ENCODE measurements at regions not wholly inside any gene's neighbourhood (a gene's known extent, or its start where the extent isn't known, plus 50 kb on each side); places are given as distances from the start of the nearest gene placed in this dataset.

- H3K9me3 ChIP-seq (ENCODE audit: low read depth, low read length, poor library complexity, severe bottlenecking) = no peaks in the 10 kb centered on the region
- no peak overlapping the region for H3K27ac ChIP-seq (ENCODE audit: low read depth, low read length, poor library complexity, severe bottlenecking)
- ChIA-PET POLR2A (ENCODE audit: low non-redundant PET) (no interaction called here), CTCF (no interaction called here)
- H3K27me3 ChIP-seq (replicated peaks; ENCODE audit: insufficient read depth, low read depth, low read length, poor library complexity) = no peaks in the 10 kb centered on the region
- intact Hi-C loops (cut with micrococcal nuclease; ENCODE audit: unreplicated experiment) = no loop called here
- H3K4me1 ChIP-seq (ENCODE audit: insufficient read depth, low read length, poor library complexity, severe bottlenecking) = peaks cover 27% of the 10 kb centered on the region
- H3K36me3 ChIP-seq (ENCODE audit: insufficient read depth, low read length, poor library complexity, severe bottlenecking) = no peaks in the 10 kb centered on the region
- no TSS peak for BruUV-seq (replicated peaks)
- DNase-seq (ENCODE audit: low spot score) = no peak
- no peak overlapping the region for H3K4me3 ChIP-seq (ENCODE audit: low read depth, low read length, poor library complexity, severe bottlenecking)
- no peak for TF ChIP-seq CTCF (conservative IDR thresholded peaks at IDR 0.05; ENCODE audit: low read depth, low read length)
- TF ChIP-seq EZH2 (IDR thresholded peaks at IDR 0.05; ENCODE audit: borderline replicate concordance, low read depth, low read length, poor library complexity, severe bottlenecking) = no peak
Observed at GRCh38 chr3:177830411-177830849, 633.1 kb upstream of the TBL1XR1 start.

- Histone ChIP-seq H3K36me3 (ENCODE audit: insufficient read depth, low read length, poor library complexity, severe bottlenecking) (no peaks in the 10 kb centered on the region), H3K4me3 (ENCODE audit: low read depth, low read length, poor library complexity, severe bottlenecking) (no peak overlapping the region), H3K27me3 (replicated peaks; ENCODE audit: insufficient read depth, low read depth, low read length, poor library complexity) (no peaks in the 10 kb centered on the region), H3K27ac (ENCODE audit: low read depth, low read length, poor library complexity, severe bottlenecking) (no peak overlapping the region), H3K9me3 (ENCODE audit: low read depth, low read length, poor library complexity, severe bottlenecking) (no peaks in the 10 kb centered on the region), H3K4me1 (ENCODE audit: insufficient read depth, low read length, poor library complexity, severe bottlenecking) (peaks cover 34% of the 10 kb centered on the region)
- CTCF ChIA-PET = no interaction called here
- no peak for DNase-seq (ENCODE audit: low spot score)
- BruUV-seq (replicated peaks) = no TSS peak
- POLR2A ChIA-PET (ENCODE audit: low non-redundant PET) = no interaction called here
- TF ChIP-seq EZH2 (IDR thresholded peaks at IDR 0.05; ENCODE audit: borderline replicate concordance, low read depth, low read length, poor library complexity, severe bottlenecking) = no peak
- TF ChIP-seq CTCF (conservative IDR thresholded peaks at IDR 0.05; ENCODE audit: low read depth, low read length) = no peak
- intact Hi-C loops (cut with micrococcal nuclease; ENCODE audit: unreplicated experiment) = no loop called here
Observed at GRCh38 chr3:177831361-177831760, 634.1 kb upstream of the TBL1XR1 start.

GRCh38 chr3:177832880-177833279 is 635.6 kb upstream of the TBL1XR1 start:
- H3K36me3 ChIP-seq (ENCODE audit: insufficient read depth, low read length, poor library complexity, severe bottlenecking) = no peaks in the 10 kb centered on the region
- peaks cover 37% of the 10 kb centered on the region for H3K4me1 ChIP-seq (ENCODE audit: insufficient read depth, low read length, poor library complexity, severe bottlenecking)
- ChIA-PET CTCF (no interaction called here), POLR2A (ENCODE audit: low non-redundant PET) (no interaction called here)
- no peak overlapping the region for H3K4me3 ChIP-seq (ENCODE audit: low read depth, low read length, poor library complexity, severe bottlenecking)
- no peak overlapping the region for H3K27ac ChIP-seq (ENCODE audit: low read depth, low read length, poor library complexity, severe bottlenecking)
- TF ChIP-seq CTCF (conservative IDR thresholded peaks at IDR 0.05; ENCODE audit: low read depth, low read length) (no peak), EZH2 (IDR thresholded peaks at IDR 0.05; ENCODE audit: borderline replicate concordance, low read depth, low read length, poor library complexity, severe bottlenecking) (no peak)
- H3K9me3 ChIP-seq (ENCODE audit: low read depth, low read length, poor library complexity, severe bottlenecking) = no peaks in the 10 kb centered on the region
- BruUV-seq (replicated peaks) = no TSS peak
- intact Hi-C loops (cut with micrococcal nuclease; ENCODE audit: unreplicated experiment) = no loop called here
- no peaks in the 10 kb centered on the region for H3K27me3 ChIP-seq (replicated peaks; ENCODE audit: insufficient read depth, low read depth, low read length, poor library complexity)
- DNase-seq (ENCODE audit: low spot score) = peak; percentile 51

Data from A673 (cell line).